ENCODE measurements at regions not wholly inside any gene's neighbourhood (a gene's known extent, or its start where the extent isn't known, plus 50 kb on each side); places are given as distances from the start of the nearest gene placed in this dataset.

GRCh38 chr3:82347585-82347984, 586.1 kb upstream of the GBE1 start:
- no peak for TF ChIP-seq CTCF (IDR thresholded peaks at IDR 0.05)
- no peaks in the 10 kb centered on the region for H3K9me3 ChIP-seq
- ATAC-seq (ENCODE audit: insufficient number of reproducible peaks, low FRiP score, low read depth), result no peak
- no peaks in the 10 kb centered on the region for H3K4me1 ChIP-seq (ENCODE audit: control insufficient read depth in 1 of 2, low read depth in 2 of 2)
- H3K4me3 ChIP-seq, result no peak overlapping the region
- H3K27me3 ChIP-seq (replicated peaks; ENCODE audit: insufficient read depth), result no peaks in the 10 kb centered on the region
- no peaks in the 10 kb centered on the region for H3K36me3 ChIP-seq
- no peak for DNase-seq (ENCODE audit: low spot score)
- H3K27ac ChIP-seq, result no peak overlapping the region

GRCh38 chr3:82342521-82342920, 581.1 kb upstream of the GBE1 start:
- TF ChIP-seq CTCF (IDR thresholded peaks at IDR 0.05), result no peak
- no peaks in the 10 kb centered on the region for H3K36me3 ChIP-seq
- H3K27ac ChIP-seq, result no peak overlapping the region
- H3K27me3 ChIP-seq (replicated peaks; ENCODE audit: insufficient read depth), result no peaks in the 10 kb centered on the region
- DNase-seq (ENCODE audit: low spot score), result no peak
- H3K4me1 ChIP-seq (ENCODE audit: control insufficient read depth in 1 of 2, low read depth in 2 of 2), result no peaks in the 10 kb centered on the region
- no peak overlapping the region for H3K4me3 ChIP-seq
- no peak for ATAC-seq (ENCODE audit: insufficient number of reproducible peaks, low FRiP score, low read depth)
- no peaks in the 10 kb centered on the region for H3K9me3 ChIP-seq

- TF ChIP-seq CTCF (IDR thresholded peaks at IDR 0.05), result no peak
- no peak for DNase-seq (ENCODE audit: low spot score)
- Histone ChIP-seq H3K36me3 (no peaks in the 10 kb centered on the region), H3K4me3 (no peak overlapping the region), H3K4me1 (ENCODE audit: control insufficient read depth in 1 of 2, low read depth in 2 of 2) (no peaks in the 10 kb centered on the region), H3K27me3 (replicated peaks; ENCODE audit: insufficient read depth) (no peaks in the 10 kb centered on the region), H3K27ac (no peak overlapping the region), H3K9me3 (no peaks in the 10 kb centered on the region)
- no peak for ATAC-seq (ENCODE audit: insufficient number of reproducible peaks, low FRiP score, low read depth)
Measured at GRCh38 chr3:82329300-82329699, 567.9 kb upstream of the GBE1 start.

GRCh38 chr3:82311901-82312300, 550.5 kb upstream of the GBE1 start:
- Histone ChIP-seq H3K4me3 (no peak overlapping the region), H3K9me3 (no peaks in the 10 kb centered on the region), H3K4me1 (ENCODE audit: control insufficient read depth in 1 of 2, low read depth in 2 of 2) (no peaks in the 10 kb centered on the region), H3K27ac (no peak overlapping the region), H3K36me3 (no peaks in the 10 kb centered on the region), H3K27me3 (replicated peaks; ENCODE audit: insufficient read depth) (no peaks in the 10 kb centered on the region)
- no peak for TF ChIP-seq CTCF (IDR thresholded peaks at IDR 0.05)
- ATAC-seq (ENCODE audit: insufficient number of reproducible peaks, low FRiP score, low read depth) (no peak), DNase-seq (ENCODE audit: low spot score) (no peak)

GRCh38 chr3:82308755-82309154, 547.3 kb upstream of the GBE1 start:
- Histone ChIP-seq H3K27ac (no peak overlapping the region), H3K36me3 (no peaks in the 10 kb centered on the region), H3K9me3 (no peaks in the 10 kb centered on the region), H3K4me3 (no peak overlapping the region), H3K4me1 (ENCODE audit: control insufficient read depth in 1 of 2, low read depth in 2 of 2) (no peaks in the 10 kb centered on the region), H3K27me3 (replicated peaks; ENCODE audit: insufficient read depth) (no peaks in the 10 kb centered on the region)
- DNase-seq (ENCODE audit: low spot score) (no peak), ATAC-seq (ENCODE audit: insufficient number of reproducible peaks, low FRiP score, low read depth) (no peak)
- no peak for TF ChIP-seq CTCF (IDR thresholded peaks at IDR 0.05)

All from thoracic aorta (tissue), 2 donors.